Loucy (cell line): ENCODE measurements at regions not wholly inside any gene's neighbourhood (a gene's known extent, or its start where the extent isn't known, plus 50 kb on each side); places are given as distances from the start of the nearest gene placed in this dataset.

Source experiments
- CTCF ChIP-seq: fragments of 200-600 bp; sonication (generic); conservative IDR thresholded peaks from 2 replicates; pipeline ENCODE4 v1.5.1; 2014; ENCODE audit warnings: mild to moderate bottlenecking, antibody characterized with exemption, low read length
- EZH2phosphoT487 ChIP-seq: fragments of 200-600 bp; IDR thresholded peaks from 2 replicates; pipeline ENCODE4 v1.6.1; 2018; ENCODE audit warnings: antibody characterized with exemption, mild to moderate bottlenecking, moderate library complexity, borderline replicate concordance

- TF ChIP-seq CTCF (no peak), EZH2phosphoT487 (no peak)
Observed at GRCh38 chr13:54750521-54750920, 1721.9 kb downstream of the OLFM4 start.
